CD14-positive monocyte (primary cell): ENCODE measurements at regions not wholly inside any gene's neighbourhood (a gene's known extent, or its start where the extent isn't known, plus 50 kb on each side); places are given as distances from the start of the nearest gene placed in this dataset.

Experiments
- DNase-seq, 3 donors: peaks; one replicate each; pipeline ENCODE4 v3.0.0-alpha.2; 2011 to 2022
- H2AFZ ChIP-seq: 2 replicates; pipeline ENCODE4 v1.6.0; 2012; ENCODE audit warnings: mild to moderate bottlenecking, low read depth, low read length, inconsistent platforms; ENCODE audit not compliant: insufficient read depth, poor library complexity, severe bottlenecking
- H3K27ac ChIP-seq, 2 donors: 1 replicate in 1 of 2; 2 replicates in 1 of 2; pipeline ENCODE4 v1.5.1; 2012 to 2013; ENCODE audit warnings: low read length in 2 of 2, control low read depth in 1 of 2, inconsistent platforms in 1 of 2, low read depth in 1 of 2, mild to moderate bottlenecking in 1 of 2
- H3K27me3 ChIP-seq, 2 donors: one replicate each; pipeline versions ENCODE4 v1.6.0 to v1.6.1; 2011 to 2013; ENCODE audit warnings: low read length in 2 of 2; ENCODE audit not compliant: control insufficient read depth in 2 of 2, insufficient read depth in 2 of 2
- H3K36me3 ChIP-seq, 2 donors: replicated peaks in 1 of 2; 1 replicate in 1 of 2; 2 replicates in 1 of 2; pipeline versions ENCODE4 v1.5.1 to v1.6.1; 2012 to 2013; ENCODE audit warnings: low read length in 2 of 2, control low read depth in 1 of 2, inconsistent platforms in 1 of 2, mild to moderate bottlenecking in 1 of 2; ENCODE audit not compliant: insufficient read depth in 2 of 2, control insufficient read depth in 1 of 2
- H3K4me1 ChIP-seq, 2 donors: 1 replicate in 1 of 2; 2 replicates in 1 of 2; pipeline versions ENCODE4 v1.5.1 to v1.6.1; 2012 to 2013; ENCODE audit warnings: low read length in 2 of 2, control low read depth in 1 of 2, inconsistent platforms in 1 of 2, mild to moderate bottlenecking in 1 of 2, moderate library complexity in 1 of 2; ENCODE audit not compliant: insufficient read depth in 2 of 2, control insufficient read depth in 1 of 2
- H3K4me2 ChIP-seq: replicated peaks from 2 replicates; pipeline ENCODE3; 2012; ENCODE audit warnings: low read length, moderate library complexity, mild to moderate bottlenecking; ENCODE audit not compliant: poor library complexity, severe bottlenecking; ENCODE audit errors: extremely low read depth
- H3K4me3 ChIP-seq, 3 experiments: fragments of 200-600 bp in 1 of 3; sonication (generic) in 1 of 3; replicated peaks in 1 of 3; 1 replicate in 2 of 3; 2 replicates in 1 of 3; pipeline ENCODE4 v1.5.1; 2011 to 2013; ENCODE audit warnings: low read length in 3 of 3, mild to moderate bottlenecking in 3 of 3, control low read depth in 2 of 3, low read depth in 2 of 3, inconsistent platforms in 1 of 3, moderate library complexity in 1 of 3
- H3K79me2 ChIP-seq: 2 replicates; pipeline ENCODE4 v1.6.0; 2012; ENCODE audit warnings: mild to moderate bottlenecking, control low read depth, inconsistent platforms, low read length, moderate library complexity; ENCODE audit not compliant: insufficient read depth
- H3K9ac ChIP-seq: 2 replicates; pipeline ENCODE4 v1.6.0; 2017; ENCODE audit warnings: low read length, mild to moderate bottlenecking; ENCODE audit not compliant: insufficient read depth, poor library complexity, severe bottlenecking
- H3K9me3 ChIP-seq, 2 donors: replicated peaks in 1 of 2; 1 replicate in 1 of 2; 2 replicates in 1 of 2; pipeline versions ENCODE4 v1.5.1 to v1.6.1; 2012 to 2013; ENCODE audit warnings: low read length in 2 of 2, control low read depth in 1 of 2; ENCODE audit not compliant: control insufficient read depth in 1 of 2, insufficient read depth in 1 of 2
- H4K20me1 ChIP-seq: 2 replicates; pipeline ENCODE4 v1.6.0; 2012; ENCODE audit warnings: mild to moderate bottlenecking, low read length, control low read depth, moderate library complexity; ENCODE audit not compliant: insufficient read depth
- H3K27ac Mint-ChIP-seq, 7 donors: one replicate each; pipeline ENCODE4 v1.8.0; 2020; ENCODE audit warnings: mild to moderate bottlenecking in 7 of 7, mixed read lengths in 7 of 7, moderate library complexity in 6 of 7, inconsistent platforms in 2 of 7
- H3K27me3 Mint-ChIP-seq, 3 donors: one replicate each; pipeline ENCODE4 v1.8.0; 2021 to 2022; ENCODE audit warnings: low read depth in 3 of 3, mild to moderate bottlenecking in 3 of 3, mixed read lengths in 3 of 3, moderate library complexity in 3 of 3, inconsistent platforms in 1 of 3
- H3K36me3 Mint-ChIP-seq, 2 donors: one replicate each; pipeline ENCODE4 v1.8.0; 2020; ENCODE audit warnings: mixed read lengths in 2 of 2, inconsistent platforms in 1 of 2, mild to moderate bottlenecking in 1 of 2
- H3K4me1 Mint-ChIP-seq: one replicate; pipeline ENCODE4 v1.8.0; 2020; ENCODE audit warnings: mild to moderate bottlenecking, mixed read lengths
- H3K4me3 Mint-ChIP-seq, 2 donors: one replicate each; pipeline ENCODE4 v1.8.0; 2020; ENCODE audit warnings: mild to moderate bottlenecking in 2 of 2, mixed read lengths in 2 of 2, moderate library complexity in 1 of 2
- H3K9me3 Mint-ChIP-seq, 7 donors: one replicate each; pipeline ENCODE4 v1.8.0; 2020 to 2022; ENCODE audit warnings: mixed read lengths in 7 of 7, mild to moderate bottlenecking in 6 of 7, moderate library complexity in 6 of 7, inconsistent platforms in 2 of 7
- CTCF ChIP-seq: fragments of 200-600 bp; IDR thresholded peaks from one replicate; pipeline ENCODE4 v1.8.0; 2022; ENCODE audit warnings: antibody characterized with exemption, mild to moderate bottlenecking
- WGBS: methylation state at CpG from one replicate; pipeline ENCODE4 v1.1.5; 2013; ENCODE audit warnings: missing lambda C conversion rate; ENCODE audit not compliant: insufficient coverage; 5-methylcytosine and 5-hydroxymethylcytosine counted together
- intact Hi-C, 2 donors: fragments of 100-400 bp; cut with micrococcal nuclease; formaldehyde crosslinking; loops; one replicate each; pipeline versions ENCODE4 v1.15.0 to v1.15.1; 2023

GRCh38 chr10:129122846-129123245 lies 344.2 kb upstream of the MGMT start:
- intact Hi-C loops: no loop called here
- no peak overlapping the region for H3K4me2 ChIP-seq
- no peak overlapping the region for H3K4me3 Mint-ChIP-seq
- H3K27ac Mint-ChIP-seq: no peak overlapping the region
- H3K36me3 Mint-ChIP-seq: no peaks in the 10 kb centered on the region
- H3K79me2 ChIP-seq: no peaks in the 10 kb centered on the region
- no peaks in the 10 kb centered on the region for H3K9me3 ChIP-seq
- no peak overlapping the region for H3K9ac ChIP-seq
- no peak for TF ChIP-seq CTCF
- no CpG with 5 or more reads among the region's 3 CpGs for WGBS
- no peaks in the 10 kb centered on the region for H3K27me3 ChIP-seq
- H3K36me3 ChIP-seq: no peaks in the 10 kb centered on the region
- no peak overlapping the region for H2AFZ ChIP-seq
- H3K4me1 ChIP-seq: no peaks in the 10 kb centered on the region
- H3K9me3 Mint-ChIP-seq: peaks cover 0 to 6% (median 2%) of the 10 kb centered on the region in 7 donors
- H4K20me1 ChIP-seq: no peaks in the 10 kb centered on the region
- no peak for DNase-seq
- no peak overlapping the region for H3K4me3 ChIP-seq
- no peak overlapping the region for H3K27ac ChIP-seq
- no peaks in the 10 kb centered on the region for H3K4me1 Mint-ChIP-seq
- H3K27me3 Mint-ChIP-seq: peaks cover 3 to 4% (median 4%) of the 10 kb centered on the region in 3 donors

DNA sequence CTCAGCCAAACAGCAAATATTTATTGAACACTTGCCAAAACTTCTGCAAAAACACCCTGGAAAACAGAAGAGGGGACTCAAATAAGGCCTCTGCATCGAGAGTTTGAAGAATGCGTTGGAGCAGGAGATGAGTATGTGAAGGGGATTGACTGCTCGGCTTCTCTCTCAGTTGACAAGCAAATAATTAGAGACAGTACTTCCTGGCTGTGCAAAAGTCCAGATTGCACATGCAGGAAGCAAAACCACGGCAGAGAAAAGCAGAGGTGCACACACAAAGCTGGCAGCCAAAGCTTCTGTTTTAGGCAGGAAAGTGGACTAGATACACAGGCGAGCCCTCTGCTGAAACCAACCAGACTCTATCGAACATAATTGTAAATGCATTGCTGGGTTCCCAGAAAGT lies 343.6 kb upstream of the MGMT start:
- peaks cover 2 to 3% (median 3%) of the 10 kb centered on the region in 3 donors for H3K27me3 Mint-ChIP-seq
- no peaks in the 10 kb centered on the region for H3K36me3 Mint-ChIP-seq
- intact Hi-C loops: no loop called here
- DNase-seq: no peak
- H3K27ac ChIP-seq: no peak overlapping the region
- H3K4me3 Mint-ChIP-seq: no peak overlapping the region
- H3K27me3 ChIP-seq: no peaks in the 10 kb centered on the region
- 67% methylated on average over 3 of the region's 6 CpGs for WGBS
- no peak overlapping the region for H3K9ac ChIP-seq
- no peaks in the 10 kb centered on the region for H3K4me1 ChIP-seq
- no peak overlapping the region for H3K4me2 ChIP-seq
- H3K4me1 Mint-ChIP-seq: no peaks in the 10 kb centered on the region
- no peak overlapping the region for H2AFZ ChIP-seq
- no peaks in the 10 kb centered on the region for H3K9me3 ChIP-seq
- no peaks in the 10 kb centered on the region for H4K20me1 ChIP-seq
- no peaks in the 10 kb centered on the region for H3K79me2 ChIP-seq
- no peak overlapping the region for H3K4me3 ChIP-seq
- H3K27ac Mint-ChIP-seq: no peak overlapping the region
- TF ChIP-seq CTCF: no peak
- H3K9me3 Mint-ChIP-seq: peaks cover 0 to 6% (median under 1%) of the 10 kb centered on the region in 7 donors
- no peaks in the 10 kb centered on the region for H3K36me3 ChIP-seq
